ENCODE measurements at regions not wholly inside any gene's neighbourhood (a gene's known extent, or its start where the extent isn't known, plus 50 kb on each side); places are given as distances from the start of the nearest gene placed in this dataset.

GRCh38 chr3:10581716-10582115, 76.3 kb upstream of the ATP2B2 start:
- no TSS peak for BruUV-seq (replicated peaks)
- H3K27me3 ChIP-seq (replicated peaks; ENCODE audit: insufficient read depth, low read depth, low read length, poor library complexity): peaks cover 25% of the 10 kb centered on the region
- intact Hi-C loops (cut with micrococcal nuclease; ENCODE audit: unreplicated experiment): no loop called here
- no peaks in the 10 kb centered on the region for H3K9me3 ChIP-seq (ENCODE audit: low read depth, low read length, poor library complexity, severe bottlenecking)
- H3K27ac ChIP-seq (ENCODE audit: low read depth, low read length, poor library complexity, severe bottlenecking): no peak overlapping the region
- TF ChIP-seq CTCF (conservative IDR thresholded peaks at IDR 0.05; ENCODE audit: low read depth, low read length): no peak
- POLR2A ChIA-PET (ENCODE audit: low non-redundant PET): no interaction called here
- H3K4me1 ChIP-seq (ENCODE audit: insufficient read depth, low read length, poor library complexity, severe bottlenecking): no peaks in the 10 kb centered on the region
- H3K36me3 ChIP-seq (ENCODE audit: insufficient read depth, low read length, poor library complexity, severe bottlenecking): no peaks in the 10 kb centered on the region
- CTCF ChIA-PET: no interaction called here
- no peak for DNase-seq (ENCODE audit: low spot score)
- H3K4me3 ChIP-seq (ENCODE audit: low read depth, low read length, poor library complexity, severe bottlenecking): no peak overlapping the region

- H3K27me3 ChIP-seq (replicated peaks; ENCODE audit: insufficient read depth, low read depth, low read length, poor library complexity): peaks cover 25% of the 10 kb centered on the region
- no peak overlapping the region for H3K4me3 ChIP-seq (ENCODE audit: low read depth, low read length, poor library complexity, severe bottlenecking)
- no peaks in the 10 kb centered on the region for H3K4me1 ChIP-seq (ENCODE audit: insufficient read depth, low read length, poor library complexity, severe bottlenecking)
- H3K9me3 ChIP-seq (ENCODE audit: low read depth, low read length, poor library complexity, severe bottlenecking): no peaks in the 10 kb centered on the region
- H3K27ac ChIP-seq (ENCODE audit: low read depth, low read length, poor library complexity, severe bottlenecking): no peak overlapping the region
- BruUV-seq (replicated peaks): no TSS peak
- POLR2A ChIA-PET (ENCODE audit: low non-redundant PET): no interaction called here
- TF ChIP-seq EZH2 (IDR thresholded peaks at IDR 0.05; ENCODE audit: borderline replicate concordance, low read depth, low read length, poor library complexity, severe bottlenecking) (no peak), CTCF (conservative IDR thresholded peaks at IDR 0.05; ENCODE audit: low read depth, low read length) (no peak)
- no peak for DNase-seq (ENCODE audit: low spot score)
- intact Hi-C loops (cut with micrococcal nuclease; ENCODE audit: unreplicated experiment): no loop called here
- H3K36me3 ChIP-seq (ENCODE audit: insufficient read depth, low read length, poor library complexity, severe bottlenecking): no peaks in the 10 kb centered on the region
- CTCF ChIA-PET: no interaction called here
Measured at GRCh38 chr3:10582733-10583132, 77.3 kb upstream of the ATP2B2 start.

- H3K27ac ChIP-seq (ENCODE audit: low read depth, low read length, poor library complexity, severe bottlenecking): no peak overlapping the region
- no peak for DNase-seq (ENCODE audit: low spot score)
- H3K4me3 ChIP-seq (ENCODE audit: low read depth, low read length, poor library complexity, severe bottlenecking): no peak overlapping the region
- POLR2A ChIA-PET (ENCODE audit: low non-redundant PET): no interaction called here
- CTCF ChIA-PET: no interaction called here
- H3K27me3 ChIP-seq (replicated peaks; ENCODE audit: insufficient read depth, low read depth, low read length, poor library complexity): peaks cover 25% of the 10 kb centered on the region
- H3K9me3 ChIP-seq (ENCODE audit: low read depth, low read length, poor library complexity, severe bottlenecking): no peaks in the 10 kb centered on the region
- H3K36me3 ChIP-seq (ENCODE audit: insufficient read depth, low read length, poor library complexity, severe bottlenecking): no peaks in the 10 kb centered on the region
- intact Hi-C loops (cut with micrococcal nuclease; ENCODE audit: unreplicated experiment): no loop called here
- no TSS peak for BruUV-seq (replicated peaks)
- no peaks in the 10 kb centered on the region for H3K4me1 ChIP-seq (ENCODE audit: insufficient read depth, low read length, poor library complexity, severe bottlenecking)
- TF ChIP-seq EZH2 (IDR thresholded peaks at IDR 0.05; ENCODE audit: borderline replicate concordance, low read depth, low read length, poor library complexity, severe bottlenecking) (no peak), CTCF (conservative IDR thresholded peaks at IDR 0.05; ENCODE audit: low read depth, low read length) (no peak)
Measured at GRCh38 chr3:10583798-10584708, 78.7 kb upstream of the ATP2B2 start.

Data from A673 (cell line).